Adipocyte (in vitro differentiated cells): ENCODE measurements at regions not wholly inside any gene's neighbourhood (a gene's known extent, or its start where the extent isn't known, plus 50 kb on each side); places are given as distances from the start of the nearest gene placed in this dataset.
A peak's percentile ranks its signal among the peaks of the same experiment; 100 is the strongest.

Source experiments
- DNase-seq: peaks from one replicate; pipeline ENCODE4 v3.0.0-alpha.2; 2015; ENCODE audit warnings: low read depth
- H3K27me3 ChIP-seq: replicated peaks from 2 replicates; pipeline ENCODE4 v1.7.0; 2013; ENCODE audit warnings: mild to moderate bottlenecking, low read length, moderate library complexity; ENCODE audit not compliant: control insufficient read depth, insufficient read depth
- H3K36me3 ChIP-seq: 2 replicates; pipeline ENCODE4 v1.7.0; 2013; ENCODE audit warnings: low read length, mild to moderate bottlenecking, moderate library complexity; ENCODE audit not compliant: control insufficient read depth, insufficient read depth, severe bottlenecking
- H3K4me1 ChIP-seq: 2 replicates; pipeline ENCODE4 v1.7.0; 2013; ENCODE audit warnings: mild to moderate bottlenecking, low read length, moderate library complexity; ENCODE audit not compliant: control insufficient read depth, insufficient read depth
- H3K4me3 ChIP-seq: 2 replicates; pipeline ENCODE4 v1.7.0; 2013; ENCODE audit warnings: mild to moderate bottlenecking, low read length, moderate library complexity
- H3K9ac ChIP-seq: 2 replicates; pipeline ENCODE4 v1.7.0; 2013; ENCODE audit warnings: mild to moderate bottlenecking, low read length, moderate library complexity
- H3K9me3 ChIP-seq: 2 replicates; pipeline ENCODE4 v1.7.0; 2013; ENCODE audit warnings: mild to moderate bottlenecking, low read length, moderate library complexity; ENCODE audit not compliant: control insufficient read depth

DNA sequence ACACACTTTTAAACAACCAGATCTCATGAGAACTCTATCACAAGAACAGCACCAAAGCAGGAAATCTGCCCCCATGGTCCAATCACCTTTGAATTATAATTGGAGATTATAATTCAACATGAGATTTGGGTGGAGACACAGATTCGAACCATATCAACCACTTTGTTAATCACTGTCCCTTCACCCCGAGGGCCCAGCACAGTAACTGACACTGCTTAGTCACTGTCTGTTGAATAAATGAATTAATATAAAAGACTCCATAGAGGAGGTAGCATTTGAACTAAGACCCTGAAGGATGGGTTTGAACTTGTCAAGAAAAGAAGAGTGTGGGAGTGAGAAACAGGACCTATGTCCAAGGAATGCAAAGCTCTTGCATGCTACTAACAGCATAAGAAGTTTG, 276.4 kb downstream of the SHOX2 start:
- no peak overlapping the region for H3K9ac ChIP-seq

DNA sequence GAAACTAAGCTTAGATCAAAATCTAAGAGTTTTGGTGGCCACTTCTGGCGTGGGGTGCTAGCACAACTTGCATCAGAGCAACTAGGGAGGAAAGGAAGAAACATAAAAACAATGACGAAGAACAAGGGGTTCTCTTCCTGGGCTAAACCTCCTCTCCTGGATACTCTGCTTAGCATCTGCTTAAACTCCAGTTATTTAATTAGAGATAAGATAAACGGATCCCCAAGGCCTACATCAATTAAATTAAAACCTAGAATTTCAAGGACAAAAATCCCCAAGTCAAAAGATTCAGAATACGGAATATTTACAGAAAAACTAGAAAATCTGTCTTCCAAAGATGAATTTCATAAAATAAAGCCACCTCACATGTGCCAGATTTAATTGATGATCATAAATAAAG, 281.9 kb downstream of the SHOX2 start:
- no peak overlapping the region for H3K4me3 ChIP-seq
- no peaks in the 10 kb centered on the region for H3K36me3 ChIP-seq
- peaks cover 11% of the 10 kb centered on the region for H3K4me1 ChIP-seq

More for the DNA sequence above, 276.4 kb downstream of the SHOX2 start:
- no peak overlapping the region for H3K4me3 ChIP-seq
- H3K4me1 ChIP-seq, result peaks cover 10% of the 10 kb centered on the region
- no peaks in the 10 kb centered on the region for H3K36me3 ChIP-seq
- no peak for DNase-seq
- no peaks in the 10 kb centered on the region for H3K27me3 ChIP-seq
- peaks cover 13% of the 10 kb centered on the region for H3K9me3 ChIP-seq

DNA sequence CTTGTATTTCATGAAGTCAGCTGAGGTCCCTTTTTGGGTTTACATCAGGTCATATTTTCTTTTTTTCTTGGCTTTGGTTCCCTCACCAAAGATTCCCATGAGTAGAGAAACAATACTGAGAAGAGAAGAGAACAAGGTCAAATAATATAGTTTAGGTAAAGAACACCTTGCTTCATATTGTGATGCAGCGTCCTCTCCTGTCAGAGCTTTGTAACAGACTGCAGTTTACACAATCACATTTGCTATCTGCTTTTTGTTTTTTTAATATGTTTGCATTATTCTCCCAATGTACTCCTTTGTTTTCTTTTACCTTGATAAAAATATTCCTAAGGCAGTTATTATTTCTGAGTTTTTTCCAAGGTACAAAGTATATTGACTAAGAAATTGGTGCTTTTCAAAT, 283.2 kb downstream of the SHOX2 start:
- no peak for DNase-seq
- Histone ChIP-seq H3K9ac (no peak overlapping the region), H3K4me1 (peaks cover 13% of the 10 kb centered on the region), H3K36me3 (no peaks in the 10 kb centered on the region), H3K4me3 (no peak overlapping the region), H3K27me3 (no peaks in the 10 kb centered on the region), H3K9me3 (no peaks in the 10 kb centered on the region)

More for the DNA sequence above, 281.9 kb downstream of the SHOX2 start:
- Histone ChIP-seq H3K27me3 (no peaks in the 10 kb centered on the region), H3K9me3 (peaks cover 12% of the 10 kb centered on the region), H3K9ac (no peak overlapping the region)
- no peak for DNase-seq

DNA sequence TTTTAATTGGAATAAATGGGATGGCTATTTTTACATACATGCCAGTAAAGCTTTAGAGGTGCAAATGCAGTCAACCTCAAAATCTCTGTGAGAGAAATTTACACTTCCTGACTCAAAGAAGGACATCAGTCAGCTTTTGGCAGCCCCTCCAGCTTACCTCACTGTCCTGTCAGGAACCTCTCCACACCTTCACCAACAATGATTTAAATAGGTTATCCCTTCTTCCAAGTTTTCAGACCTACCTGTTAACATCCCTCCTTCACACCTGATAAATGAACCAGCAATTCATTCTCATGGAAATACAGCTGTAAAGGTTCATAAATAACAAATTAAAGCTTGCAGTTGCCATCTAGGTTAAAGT, 286.1 kb downstream of the SHOX2 start:
- DNase-seq, result no peak
- no peaks in the 10 kb centered on the region for H3K9me3 ChIP-seq

GRCh38 chr3:157819270-157820156, 286.7 kb downstream of the SHOX2 start:
- Histone ChIP-seq H3K9me3 (no peaks in the 10 kb centered on the region), H3K9ac (peak overlapping the region; percentile 47), H3K4me1 (peaks cover 13% of the 10 kb centered on the region), H3K36me3 (no peaks in the 10 kb centered on the region), H3K27me3 (no peaks in the 10 kb centered on the region), H3K4me3 (peak overlapping the region; percentile 66)
- no peak for DNase-seq

More for the DNA sequence above, 286.1 kb downstream of the SHOX2 start:
- peaks cover 13% of the 10 kb centered on the region for H3K4me1 ChIP-seq
- H3K27me3 ChIP-seq, result no peaks in the 10 kb centered on the region
- H3K36me3 ChIP-seq, result no peaks in the 10 kb centered on the region
- H3K4me3 ChIP-seq, result no peak overlapping the region
- H3K9ac ChIP-seq, result no peak overlapping the region

DNA sequence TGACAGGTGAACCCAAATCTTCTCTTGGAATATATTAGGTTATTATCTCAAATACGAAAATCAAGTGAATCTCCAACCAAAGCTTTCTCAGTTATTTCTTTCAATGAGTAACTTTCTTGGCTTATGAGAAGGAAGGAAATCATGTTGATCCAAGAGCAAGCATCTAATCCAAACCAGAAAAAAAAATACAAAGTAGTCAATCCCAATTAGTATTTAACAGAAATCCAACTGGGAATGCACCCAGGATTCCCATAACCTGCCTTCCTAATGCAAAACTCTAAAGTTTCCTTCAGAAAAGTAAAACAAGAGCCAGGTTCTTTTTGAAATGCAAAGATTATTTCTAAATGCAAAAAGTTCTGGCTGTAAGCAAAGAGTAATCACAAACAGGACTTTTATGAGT, 289.3 kb downstream of the SHOX2 start:
- Histone ChIP-seq H3K9me3 (no peaks in the 10 kb centered on the region), H3K27me3 (no peaks in the 10 kb centered on the region), H3K9ac (no peak overlapping the region), H3K4me1 (peaks cover 13% of the 10 kb centered on the region), H3K36me3 (no peaks in the 10 kb centered on the region), H3K4me3 (no peak overlapping the region)
- DNase-seq, result no peak

GRCh38 chr3:157816296-157816695, 289.9 kb downstream of the SHOX2 start:
- H3K36me3 ChIP-seq, result no peaks in the 10 kb centered on the region
- no peak for DNase-seq
- no peaks in the 10 kb centered on the region for H3K9me3 ChIP-seq
- peaks cover 13% of the 10 kb centered on the region for H3K4me1 ChIP-seq
- no peaks in the 10 kb centered on the region for H3K27me3 ChIP-seq
- no peak overlapping the region for H3K9ac ChIP-seq
- no peak overlapping the region for H3K4me3 ChIP-seq

- Histone ChIP-seq H3K27me3 (no peaks in the 10 kb centered on the region), H3K36me3 (no peaks in the 10 kb centered on the region), H3K4me1 (peaks cover 13% of the 10 kb centered on the region), H3K9me3 (no peaks in the 10 kb centered on the region), H3K4me3 (no peak overlapping the region), H3K9ac (no peak overlapping the region)
- no peak for DNase-seq
These were observed 290.5 kb downstream of the SHOX2 start for GRCh38 chr3:157815739-157816138.

DNA sequence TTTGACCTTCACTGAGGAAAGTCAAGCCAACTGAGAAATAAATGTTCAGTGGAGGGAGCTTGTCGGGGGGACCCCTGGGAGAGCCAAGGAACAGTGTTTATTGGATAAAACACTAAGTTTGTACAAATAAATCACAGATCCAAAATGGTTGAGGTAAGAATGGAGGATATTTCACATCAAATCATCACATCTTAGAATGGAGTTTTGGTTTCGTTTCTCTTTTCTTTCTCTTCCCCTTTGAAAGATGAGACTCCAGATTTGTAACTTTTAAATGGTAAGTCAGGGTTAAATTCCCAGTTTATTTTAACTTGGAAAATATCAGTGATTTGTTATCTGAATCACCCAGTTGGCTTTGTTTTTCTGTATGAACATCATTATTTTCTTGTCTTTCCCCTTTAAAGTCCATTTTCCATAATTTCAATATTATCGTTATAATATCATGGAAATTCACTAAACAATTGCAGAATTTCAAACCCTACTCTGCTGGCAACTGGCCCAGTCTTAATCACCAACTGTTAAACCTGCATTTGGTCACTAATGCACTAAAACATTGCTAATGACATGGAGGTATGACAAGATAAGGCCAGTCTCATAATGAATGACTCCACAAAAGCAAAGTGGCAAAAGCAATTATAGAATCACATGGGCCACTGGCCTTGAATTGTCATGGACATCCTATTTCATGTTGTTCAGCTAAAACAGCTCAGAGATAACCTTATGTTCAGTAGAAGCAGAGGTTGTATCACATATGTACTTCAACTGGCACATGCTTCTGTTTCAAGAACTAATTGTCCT, 295.1 kb downstream of the SHOX2 start:
- Histone ChIP-seq H3K4me3 (no peak overlapping the region), H3K27me3 (no peaks in the 10 kb centered on the region), H3K9ac (no peak overlapping the region), H3K9me3 (no peaks in the 10 kb centered on the region), H3K4me1 (no peaks in the 10 kb centered on the region), H3K36me3 (no peaks in the 10 kb centered on the region)
- no peak for DNase-seq

DNA sequence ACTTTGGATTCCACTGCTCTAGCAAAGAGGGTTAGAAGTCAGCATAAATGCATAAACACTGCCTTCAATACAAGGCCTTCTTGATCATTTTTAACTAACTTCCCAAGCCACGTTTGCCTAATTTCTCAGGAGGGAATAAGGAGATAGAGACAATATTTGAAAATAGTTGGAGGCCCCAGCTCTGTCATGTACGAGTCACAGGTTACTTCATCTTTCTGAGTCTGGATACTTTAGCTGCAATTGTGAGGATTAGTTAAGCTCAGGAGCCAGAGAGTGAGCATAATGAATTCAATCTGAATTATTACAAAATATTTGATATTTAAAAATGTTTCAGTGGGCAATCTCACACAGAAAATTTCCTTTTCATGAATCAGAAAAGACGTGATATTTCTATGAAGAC, 298.9 kb downstream of the SHOX2 start:
- H3K9ac ChIP-seq, result no peak overlapping the region
- no peak overlapping the region for H3K4me3 ChIP-seq
- DNase-seq, result peak; percentile 38

DNA sequence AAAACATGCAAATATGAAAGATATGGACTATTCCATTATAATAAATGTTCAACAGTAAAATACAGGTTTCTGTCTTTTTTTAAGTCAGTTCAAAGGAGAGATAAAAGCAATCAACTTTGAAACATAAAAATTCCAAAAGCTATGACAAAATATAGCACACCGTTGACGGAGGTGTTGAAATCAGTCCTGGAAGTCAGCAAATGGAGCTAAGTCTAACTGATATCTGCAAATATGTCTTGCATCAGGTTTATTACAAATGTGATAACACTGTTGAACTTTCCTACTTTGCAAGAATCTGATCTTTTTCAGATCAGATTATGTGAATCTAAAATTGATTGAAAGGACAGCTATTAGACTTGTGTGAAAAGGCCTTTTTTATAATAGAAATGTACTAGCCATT, 300.7 kb downstream of the SHOX2 start:
- Histone ChIP-seq H3K4me3 (no peak overlapping the region), H3K9me3 (peaks cover 9% of the 10 kb centered on the region), H3K27me3 (no peaks in the 10 kb centered on the region), H3K4me1 (no peaks in the 10 kb centered on the region), H3K36me3 (no peaks in the 10 kb centered on the region), H3K9ac (no peak overlapping the region)
- DNase-seq, result no peak

More for the DNA sequence above, 298.9 kb downstream of the SHOX2 start:
- H3K36me3 ChIP-seq, result no peaks in the 10 kb centered on the region
- no peaks in the 10 kb centered on the region for H3K27me3 ChIP-seq
- H3K9me3 ChIP-seq, result peaks cover 2% of the 10 kb centered on the region
- no peaks in the 10 kb centered on the region for H3K4me1 ChIP-seq
